Neuronal stem cell (in vitro differentiated cells): ENCODE measurements at regions not wholly inside any gene's neighbourhood (a gene's known extent, or its start where the extent isn't known, plus 50 kb on each side); places are given as distances from the start of the nearest gene placed in this dataset.

Experiments used
- DNase-seq: peaks from one replicate; pipeline ENCODE4 v3.0.0-alpha.2; 2013; ENCODE audit warnings: low spot score
- H2AFZ ChIP-seq: one replicate; pipeline ENCODE4 v1.6.1; 2013; ENCODE audit warnings: mild to moderate bottlenecking, low read length, inconsistent platforms
- H2AK5ac ChIP-seq: 2 replicates; pipeline ENCODE4 v1.6.1; 2013; ENCODE audit warnings: low read depth, mild to moderate bottlenecking, inconsistent platforms, low read length, moderate library complexity, mixed read lengths
- H2BK120ac ChIP-seq: 2 replicates; pipeline ENCODE4 v1.6.1; 2013; ENCODE audit warnings: low read depth, mild to moderate bottlenecking, inconsistent platforms, low read length, moderate library complexity, mixed read lengths
- H2BK12ac ChIP-seq: one replicate; pipeline ENCODE4 v1.6.1; 2013; ENCODE audit warnings: low read length, inconsistent platforms
- H2BK15ac ChIP-seq: 2 replicates; pipeline ENCODE4 v1.6.1; 2013; ENCODE audit warnings: mild to moderate bottlenecking, low read length, inconsistent platforms, mixed read lengths
- H2BK5ac ChIP-seq: one replicate; pipeline ENCODE4 v1.6.1; 2013; ENCODE audit warnings: inconsistent platforms, mild to moderate bottlenecking, low read length, moderate library complexity
- H3K14ac ChIP-seq: one replicate; pipeline ENCODE4 v1.6.1; 2013; ENCODE audit warnings: low read length, inconsistent platforms
- H3K18ac ChIP-seq: 2 replicates; pipeline ENCODE4 v1.6.1; 2013; ENCODE audit warnings: low read length, inconsistent platforms
- H3K23ac ChIP-seq: 2 replicates; pipeline ENCODE4 v1.6.1; 2013; ENCODE audit warnings: low read depth, mild to moderate bottlenecking, mixed read lengths, low read length, inconsistent platforms; ENCODE audit not compliant: poor library complexity
- H3K27ac ChIP-seq: replicated peaks from 3 replicates; pipeline ENCODE4 v1.5.1; 2013; ENCODE audit warnings: low read length, inconsistent platforms
- H3K27me3 ChIP-seq, 3 experiments: 2 replicates each; pipeline ENCODE4 v1.6.1; 2013; ENCODE audit warnings: low read length in 3 of 3, mild to moderate bottlenecking in 2 of 3, inconsistent platforms in 1 of 3, low read depth in 1 of 3, mixed read lengths in 1 of 3, moderate library complexity in 1 of 3; ENCODE audit not compliant: control insufficient read depth in 3 of 3, insufficient read depth in 3 of 3
- H3K36me3 ChIP-seq, 2 donors: replicated peaks in 1 of 2; 2 replicates each; pipeline ENCODE4 v1.6.1; 2013; ENCODE audit warnings: low read length in 2 of 2; ENCODE audit not compliant: control insufficient read depth in 2 of 2, insufficient read depth in 2 of 2
- H3K4ac ChIP-seq: 2 replicates; pipeline ENCODE4 v1.6.1; 2013; ENCODE audit warnings: inconsistent platforms, mild to moderate bottlenecking, low read length, moderate library complexity
- H3K4me1 ChIP-seq, 2 donors: 1 replicate in 1 of 2; 2 replicates in 1 of 2; pipeline ENCODE4 v1.6.1; 2013; ENCODE audit warnings: low read length in 2 of 2, low read depth in 1 of 2; ENCODE audit not compliant: control insufficient read depth in 2 of 2, insufficient read depth in 1 of 2
- H3K4me2 ChIP-seq: one replicate; pipeline ENCODE4 v1.6.1; 2013; ENCODE audit warnings: mild to moderate bottlenecking, low read length, inconsistent platforms; ENCODE audit not compliant: insufficient read depth, poor library complexity, severe bottlenecking
- H3K4me3 ChIP-seq, 2 donors: 2 replicates each; pipeline ENCODE4 v1.5.1; 2013; ENCODE audit warnings: low read length in 2 of 2, mild to moderate bottlenecking in 2 of 2, inconsistent platforms in 1 of 2, moderate library complexity in 1 of 2
- H3K79me1 ChIP-seq: one replicate; pipeline ENCODE4 v1.6.1; 2013; ENCODE audit warnings: low read depth, mild to moderate bottlenecking, inconsistent platforms, low read length, moderate library complexity
- H3K9ac ChIP-seq: one replicate; pipeline ENCODE4 v1.6.1; 2013; ENCODE audit warnings: mild to moderate bottlenecking, low read depth, low read length, inconsistent platforms; ENCODE audit not compliant: poor library complexity
- H3K9me3 ChIP-seq, 2 donors: replicated peaks in 1 of 2; 2 replicates each; pipeline versions ENCODE3 to v1.6.1; 2013; ENCODE audit warnings: low read length in 2 of 2, mild to moderate bottlenecking in 2 of 2, inconsistent platforms in 1 of 2, low read depth in 1 of 2, mixed read lengths in 1 of 2, moderate library complexity in 1 of 2; ENCODE audit not compliant: control insufficient read depth in 2 of 2, insufficient read depth in 1 of 2
- H4K8ac ChIP-seq: one replicate; pipeline ENCODE4 v1.6.1; 2013; ENCODE audit warnings: low read depth, mild to moderate bottlenecking, inconsistent platforms, low read length, moderate library complexity
- H4K91ac ChIP-seq: one replicate; pipeline ENCODE4 v1.6.1; 2013; ENCODE audit warnings: low read length, low read depth, mild to moderate bottlenecking, inconsistent platforms; ENCODE audit not compliant: poor library complexity
- WGBS, 2 donors: extraction: QIAGEN DNeasy Blood & Tissue Kit; methylation state at CpG; one replicate each; pipeline ENCODE4 v1.1.7; 2013; ENCODE audit warnings: missing lambda C conversion rate in 2 of 2, mixed read lengths in 1 of 2; ENCODE audit not compliant: insufficient read length in 2 of 2, insufficient replicate concordance in 1 of 2; ENCODE audit errors: extremely low coverage in 2 of 2; 5-methylcytosine and 5-hydroxymethylcytosine counted together

DNA sequence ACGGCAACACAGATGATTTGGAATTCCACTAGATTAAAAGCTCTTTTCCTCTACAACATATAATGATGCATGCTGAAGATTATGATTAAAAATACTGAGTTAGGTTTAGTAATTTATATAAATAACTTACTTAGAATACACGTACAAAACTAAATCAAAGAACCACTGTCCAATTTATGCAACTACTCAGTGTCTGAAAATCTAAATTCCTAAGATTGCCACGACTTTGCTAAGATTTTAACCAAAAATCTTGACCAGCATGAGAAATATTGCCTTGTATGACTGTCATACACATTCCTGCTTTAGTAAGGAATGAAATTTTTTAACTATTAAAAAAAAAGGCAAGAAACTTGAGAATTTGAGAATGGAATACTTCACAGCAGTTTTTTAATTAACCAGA, 292.4 kb downstream of the ZNF608 start:
- Histone ChIP-seq H2AFZ (no peak overlapping the region), H3K79me1 (no peaks in the 10 kb centered on the region), H3K4me2 (no peak overlapping the region), H2BK15ac (no peak overlapping the region), H3K9ac (no peak overlapping the region), H2AK5ac (no peak overlapping the region), H4K8ac (no peak overlapping the region), H2BK120ac (no peak overlapping the region), H3K27ac (no peak overlapping the region), H3K4ac (no peak overlapping the region), H2BK12ac (no peak overlapping the region), H4K91ac (no peak overlapping the region), H3K23ac (no peak overlapping the region), H3K27me3 (no peaks in the 10 kb centered on the region), H3K18ac (no peak overlapping the region), H3K9me3 (peaks cover under 1 to 7% of the 10 kb centered on the region in 2 donors), H3K36me3 (no peaks in the 10 kb centered on the region), H3K14ac (no peak overlapping the region), H2BK5ac (no peak overlapping the region), H3K4me1 (peaks cover 13 to 39% of the 10 kb centered on the region in 2 donors), H3K4me3 (no peak overlapping the region)
- DNase-seq: no peak
- no CpG with 5 or more reads among the region's 3 CpGs for WGBS, 2 donors

DNA sequence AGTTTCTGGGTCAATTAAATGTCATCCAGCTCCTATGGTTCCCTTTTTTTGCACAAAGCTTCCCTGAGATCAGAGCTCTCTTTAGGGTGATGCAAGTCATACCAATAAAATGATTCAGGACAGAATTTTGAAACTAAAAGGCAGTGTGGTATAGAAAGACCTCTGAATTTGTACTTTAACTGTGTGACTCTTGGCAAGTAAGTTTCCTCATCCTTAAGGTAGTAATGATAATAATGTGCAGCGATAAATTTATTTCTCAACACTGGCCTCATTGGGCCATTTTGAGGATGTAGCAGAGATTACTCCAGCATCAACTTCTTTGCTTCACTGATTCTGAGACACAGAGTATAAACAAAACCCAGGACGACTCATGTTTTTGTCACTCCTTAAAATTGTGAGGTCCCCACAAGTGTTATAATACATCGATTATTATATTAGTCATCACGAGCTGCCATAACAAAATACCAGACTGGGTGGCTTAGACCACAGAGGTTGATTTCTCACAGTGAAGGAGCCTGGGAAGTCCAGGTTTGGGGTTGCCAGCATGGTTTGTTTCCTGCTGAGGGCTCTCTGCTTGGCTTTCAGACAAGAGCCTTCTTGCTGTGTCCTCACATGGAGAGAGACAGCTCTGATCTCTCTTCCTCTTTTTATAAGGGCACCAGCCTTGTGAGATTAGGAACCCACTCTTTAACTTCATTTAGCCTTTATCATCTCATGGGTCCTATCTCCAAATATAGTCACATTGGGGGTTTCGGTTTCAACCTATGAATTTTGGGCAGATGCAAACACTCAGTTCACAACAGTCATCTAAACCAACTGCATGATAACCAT, 293.0 kb downstream of the ZNF608 start:
- Histone ChIP-seq H3K4ac (no peak overlapping the region), H2BK15ac (no peak overlapping the region), H2BK5ac (no peak overlapping the region), H3K9me3 (peaks cover 2 to 4% of the 10 kb centered on the region in 2 donors), H2AK5ac (no peak overlapping the region), H3K27ac (no peak overlapping the region), H3K4me1 (peaks cover 13 to 38% of the 10 kb centered on the region in 2 donors), H3K23ac (no peak overlapping the region), H3K27me3 (no peaks in the 10 kb centered on the region), H4K91ac (no peak overlapping the region), H3K79me1 (no peaks in the 10 kb centered on the region), H3K14ac (no peak overlapping the region), H2BK120ac (no peak overlapping the region), H2BK12ac (no peak overlapping the region), H2AFZ (no peak overlapping the region), H4K8ac (no peak overlapping the region), H3K9ac (no peak overlapping the region), H3K4me3 (no peak overlapping the region), H3K4me2 (no peak overlapping the region), H3K18ac (no peak overlapping the region), H3K36me3 (no peaks in the 10 kb centered on the region)
- WGBS, 2 donors: no CpG with 5 or more reads among the region's 5 CpGs
- DNase-seq: no peak

DNA sequence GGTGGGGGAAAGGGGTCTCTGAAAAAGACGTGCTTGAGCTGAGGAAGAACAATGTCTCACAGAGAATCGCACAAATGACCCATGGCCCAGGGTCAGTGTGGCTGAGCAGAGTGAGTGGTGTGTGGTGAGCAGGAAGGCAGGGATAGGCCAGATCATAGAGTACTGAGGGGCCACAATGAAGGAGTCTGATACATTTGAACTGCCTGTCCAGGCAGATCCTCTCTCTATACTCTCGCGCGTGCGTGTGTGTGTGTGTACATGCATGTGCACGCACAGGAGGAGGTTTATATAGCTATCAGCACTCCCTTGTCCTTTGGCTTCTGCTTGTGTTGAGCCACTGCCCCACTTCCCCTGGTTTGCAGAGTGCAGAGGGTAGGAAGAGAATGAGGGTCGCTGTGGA, 294.0 kb downstream of the ZNF608 start:
- peak overlapping the region; percentile 3 for H3K18ac ChIP-seq
- no peak overlapping the region for H3K4ac ChIP-seq
- peaks cover 12 to 36% of the 10 kb centered on the region in 2 donors for H3K4me1 ChIP-seq
- H3K79me1 ChIP-seq: no peaks in the 10 kb centered on the region
- H4K8ac ChIP-seq: no peak overlapping the region
- H4K91ac ChIP-seq: no peak overlapping the region
- no peak overlapping the region for H3K4me3 ChIP-seq
- H2BK12ac ChIP-seq: no peak overlapping the region
- H3K36me3 ChIP-seq: no peaks in the 10 kb centered on the region
- peak overlapping the region; percentile 18 for H2AFZ ChIP-seq
- no peak overlapping the region for H3K23ac ChIP-seq
- no peak overlapping the region for H3K27ac ChIP-seq
- no peaks in the 10 kb centered on the region for H3K27me3 ChIP-seq
- H2AK5ac ChIP-seq: no peak overlapping the region
- H3K9ac ChIP-seq: no peak overlapping the region
- no peak overlapping the region for H2BK5ac ChIP-seq
- no peak overlapping the region for H2BK15ac ChIP-seq
- no peak overlapping the region for H3K14ac ChIP-seq
- no CpG with 5 or more reads among the region's 8 CpGs for WGBS, 2 donors
- peaks cover 2 to 5% of the 10 kb centered on the region in 2 donors for H3K9me3 ChIP-seq
- H2BK120ac ChIP-seq: no peak overlapping the region
- H3K4me2 ChIP-seq: no peak overlapping the region
- DNase-seq: no peak

DNA sequence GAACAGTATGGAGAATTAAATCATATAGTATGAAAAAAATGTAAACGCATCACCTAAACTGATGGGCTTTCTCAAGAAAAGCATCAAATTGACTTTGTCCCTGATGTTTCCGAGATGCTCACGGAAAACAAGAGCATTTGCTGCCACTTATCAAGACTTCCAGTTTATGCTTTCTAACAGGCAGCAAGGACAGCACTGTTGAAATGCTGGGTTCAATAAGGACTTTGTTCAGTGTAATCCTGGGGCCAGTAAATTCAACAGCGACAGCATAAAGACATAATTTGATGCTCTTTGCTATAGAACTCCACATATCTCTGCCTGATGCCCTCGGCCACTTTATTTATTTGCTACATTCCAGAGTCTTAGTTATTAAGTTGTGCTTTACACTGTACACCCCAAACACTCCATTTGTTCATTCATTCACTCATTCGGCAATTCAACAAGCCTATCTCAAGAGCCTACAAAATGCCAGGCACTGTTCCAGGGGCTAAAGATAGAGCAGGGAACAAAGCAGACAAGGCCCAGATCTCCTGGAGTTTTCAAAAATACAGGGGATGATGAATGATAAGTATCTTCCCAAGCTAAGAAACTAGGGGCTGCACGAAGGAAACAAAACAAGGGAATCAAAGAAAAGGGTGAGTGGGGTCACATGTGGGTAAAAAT, 294.6 kb downstream of the ZNF608 start:
- H3K79me1 ChIP-seq: no peaks in the 10 kb centered on the region
- H2AFZ ChIP-seq: peak overlapping the region; percentile 18
- no peak overlapping the region for H3K27ac ChIP-seq
- H3K27me3 ChIP-seq: no peaks in the 10 kb centered on the region
- no peak overlapping the region for H2BK5ac ChIP-seq
- H4K91ac ChIP-seq: no peak overlapping the region
- H3K9me3 ChIP-seq: peaks cover 2% of the 10 kb centered on the region in 2 donors
- H3K4me3 ChIP-seq: no peak overlapping the region
- no peak overlapping the region for H4K8ac ChIP-seq
- no peak overlapping the region for H2AK5ac ChIP-seq
- H3K14ac ChIP-seq: no peak overlapping the region
- no CpG with 5 or more reads among the region's 7 CpGs for WGBS, 2 donors
- H2BK120ac ChIP-seq: no peak overlapping the region
- no peaks in the 10 kb centered on the region for H3K36me3 ChIP-seq
- no peak overlapping the region for H3K18ac ChIP-seq
- H3K4ac ChIP-seq: no peak overlapping the region
- H3K23ac ChIP-seq: no peak overlapping the region
- no peak overlapping the region for H3K9ac ChIP-seq
- no peak overlapping the region for H2BK12ac ChIP-seq
- peaks cover 8 to 33% of the 10 kb centered on the region in 2 donors for H3K4me1 ChIP-seq
- H2BK15ac ChIP-seq: no peak overlapping the region
- no peak overlapping the region for H3K4me2 ChIP-seq
- DNase-seq: no peak
